ENCODE measurements at regions not wholly inside any gene's neighbourhood (a gene's known extent, or its start where the extent isn't known, plus 50 kb on each side); places are given as distances from the start of the nearest gene placed in this dataset.

GRCh38 chr10:77692782-77693181 is 55.2 kb upstream of the KCNMA1 start:
- TF ChIP-seq CTCF (IDR thresholded peaks at IDR 0.05) (no peak), POLR2A (IDR thresholded peaks at IDR 0.05) (no peak)
